Calu3 (cell line): ENCODE measurements at regions not wholly inside any gene's neighbourhood (a gene's known extent, or its start where the extent isn't known, plus 50 kb on each side); places are given as distances from the start of the nearest gene placed in this dataset.

Experiments
- BruUV-seq: library from RNA; stranded (reverse); fragments of 400-500 nt; replicated peaks from 2 replicates; lab custom pipeline; 2021; lab: Mats Ljungman, UMichigan
- CTCF ChIA-PET: fragments of 300-600 bp; sonication (Branson Sonifier 250); formaldehyde crosslinking; loops from one replicate; lab custom pipeline; 2022; ENCODE audit warnings: antibody characterized with exemption; lab: Charles Lee
- DNase-seq: peaks from one replicate; pipeline ENCODE4 v3.0.0; 2022
- H3K27ac Mint-ChIP-seq: one replicate; pipeline ENCODE4 v1.8.0; 2022; ENCODE audit warnings: mixed read lengths; ENCODE audit not compliant: unreplicated experiment
- H3K27me3 Mint-ChIP-seq: one replicate; pipeline ENCODE4 v1.8.0; 2022; ENCODE audit warnings: mixed read lengths; ENCODE audit not compliant: unreplicated experiment
- H3K36me3 Mint-ChIP-seq: one replicate; pipeline ENCODE4 v1.8.0; 2022; ENCODE audit warnings: mild to moderate bottlenecking, moderate library complexity, mixed read lengths; ENCODE audit not compliant: insufficient read depth, unreplicated experiment
- H3K4me1 Mint-ChIP-seq: one replicate; pipeline ENCODE4 v1.8.0; 2022; ENCODE audit warnings: mild to moderate bottlenecking, low read depth, mixed read lengths; ENCODE audit not compliant: unreplicated experiment
- H3K4me3 Mint-ChIP-seq: one replicate; pipeline ENCODE4 v1.8.0; 2022; ENCODE audit warnings: mild to moderate bottlenecking, low read depth, moderate library complexity, mixed read lengths; ENCODE audit not compliant: unreplicated experiment
- H3K9me3 Mint-ChIP-seq: one replicate; pipeline ENCODE4 v1.8.0; 2022; ENCODE audit warnings: low read depth, mixed read lengths; ENCODE audit not compliant: unreplicated experiment
- intact Hi-C: fragments of 100-400 bp; cut with micrococcal nuclease; formaldehyde crosslinking; loops from one replicate; pipeline ENCODE4 v1.10.0; 2022; ENCODE audit not compliant: unreplicated experiment
- TF ChIP-seq, protein P1 (sequence below): fragments of 200-600 bp; IDR thresholded peaks from one replicate; pipeline ENCODE4 v1.8.0; 2022; ENCODE audit warnings: antibody characterized with exemption; ENCODE audit not compliant: unreplicated experiment

GRCh38 chr6:126616866-126617265 is 277.0 kb downstream of the CENPW start:
- CTCF ChIA-PET, result no interaction called here
- H3K27me3 Mint-ChIP-seq, result no peaks in the 10 kb centered on the region
- H3K4me1 Mint-ChIP-seq, result peaks cover 8% of the 10 kb centered on the region
- no TSS peak for BruUV-seq
- H3K9me3 Mint-ChIP-seq, result peaks cover 7% of the 10 kb centered on the region
- no peak for DNase-seq
- TF ChIP-seq, protein P1, sequence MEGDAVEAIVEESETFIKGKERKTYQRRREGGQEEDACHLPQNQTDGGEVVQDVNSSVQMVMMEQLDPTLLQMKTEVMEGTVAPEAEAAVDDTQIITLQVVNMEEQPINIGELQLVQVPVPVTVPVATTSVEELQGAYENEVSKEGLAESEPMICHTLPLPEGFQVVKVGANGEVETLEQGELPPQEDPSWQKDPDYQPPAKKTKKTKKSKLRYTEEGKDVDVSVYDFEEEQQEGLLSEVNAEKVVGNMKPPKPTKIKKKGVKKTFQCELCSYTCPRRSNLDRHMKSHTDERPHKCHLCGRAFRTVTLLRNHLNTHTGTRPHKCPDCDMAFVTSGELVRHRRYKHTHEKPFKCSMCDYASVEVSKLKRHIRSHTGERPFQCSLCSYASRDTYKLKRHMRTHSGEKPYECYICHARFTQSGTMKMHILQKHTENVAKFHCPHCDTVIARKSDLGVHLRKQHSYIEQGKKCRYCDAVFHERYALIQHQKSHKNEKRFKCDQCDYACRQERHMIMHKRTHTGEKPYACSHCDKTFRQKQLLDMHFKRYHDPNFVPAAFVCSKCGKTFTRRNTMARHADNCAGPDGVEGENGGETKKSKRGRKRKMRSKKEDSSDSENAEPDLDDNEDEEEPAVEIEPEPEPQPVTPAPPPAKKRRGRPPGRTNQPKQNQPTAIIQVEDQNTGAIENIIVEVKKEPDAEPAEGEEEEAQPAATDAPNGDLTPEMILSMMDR, result no peak
- H3K4me3 Mint-ChIP-seq, result no peak overlapping the region
- intact Hi-C loops, result no loop called here
- H3K27ac Mint-ChIP-seq, result no peak overlapping the region
- no peaks in the 10 kb centered on the region for H3K36me3 Mint-ChIP-seq

DNA sequence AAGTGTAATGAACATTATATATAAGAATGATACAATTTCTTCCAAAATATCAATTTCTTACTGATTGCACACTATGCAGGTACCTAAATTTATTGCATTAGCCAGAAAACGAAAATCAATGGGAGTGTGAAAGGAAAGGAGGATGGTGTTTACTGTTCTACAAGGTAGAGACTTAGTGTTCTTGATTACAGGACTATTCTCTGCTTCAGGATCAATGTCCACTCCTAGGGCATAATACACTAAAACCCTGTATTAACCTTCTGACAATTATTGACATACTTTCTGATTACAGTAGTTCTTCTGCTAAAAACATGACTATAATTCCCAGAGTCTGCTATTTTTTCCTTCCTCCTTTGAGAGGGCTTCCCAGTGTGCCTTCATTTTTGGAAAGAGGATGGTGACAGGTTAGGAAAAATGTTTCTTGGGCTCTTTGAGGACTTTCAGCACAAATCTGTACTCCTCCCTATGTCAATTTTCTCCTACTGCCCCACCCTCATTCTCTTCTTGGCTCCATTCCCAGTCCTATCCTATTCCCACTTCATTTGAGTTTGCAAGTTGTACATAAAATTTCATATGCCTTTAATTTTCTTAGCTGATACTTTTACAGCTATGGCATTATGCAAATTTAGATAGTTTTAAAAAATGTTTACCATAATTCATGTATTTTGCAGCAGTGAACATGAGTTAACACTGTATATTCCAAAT is 278.9 kb downstream of the CENPW start:
- Mint-ChIP-seq H3K27ac (no peak overlapping the region), H3K4me1 (peaks cover 8% of the 10 kb centered on the region), H3K36me3 (no peaks in the 10 kb centered on the region), H3K9me3 (no peaks in the 10 kb centered on the region), H3K27me3 (no peaks in the 10 kb centered on the region), H3K4me3 (no peak overlapping the region)
- intact Hi-C loops, result no loop called here
- no peak for DNase-seq
- CTCF ChIA-PET, result no interaction called here
- TF ChIP-seq, protein P1, result no peak
- no TSS peak for BruUV-seq

- H3K27ac Mint-ChIP-seq, result no peak overlapping the region
- DNase-seq, result no peak
- H3K9me3 Mint-ChIP-seq, result no peaks in the 10 kb centered on the region
- TF ChIP-seq, protein P1, result no peak
- H3K4me3 Mint-ChIP-seq, result no peak overlapping the region
- intact Hi-C loops, result no loop called here
- peaks cover 8% of the 10 kb centered on the region for H3K4me1 Mint-ChIP-seq
- CTCF ChIA-PET, result no interaction called here
- no TSS peak for BruUV-seq
- H3K27me3 Mint-ChIP-seq, result no peaks in the 10 kb centered on the region
- no peaks in the 10 kb centered on the region for H3K36me3 Mint-ChIP-seq
Measured at GRCh38 chr6:126620719-126621118, 280.8 kb downstream of the CENPW start.

DNA sequence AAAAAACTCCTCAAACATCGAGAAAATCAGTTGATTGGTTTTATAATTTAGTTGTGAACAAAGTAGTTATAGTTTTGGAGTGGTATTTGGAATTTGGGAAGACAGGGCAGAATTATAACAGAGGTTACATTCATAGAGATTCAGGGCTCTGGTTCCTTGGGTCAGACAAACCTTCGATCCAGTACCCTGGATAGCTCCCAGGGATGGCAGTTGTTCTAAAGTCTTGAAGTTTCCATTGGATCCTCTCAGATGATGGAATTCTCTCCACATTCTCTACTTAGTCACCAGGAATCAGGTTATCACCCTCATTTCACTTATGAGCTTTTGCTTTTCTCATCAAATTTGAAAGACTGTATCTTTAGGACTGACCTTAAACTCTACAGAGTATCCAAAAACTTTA is 285.1 kb downstream of the CENPW start:
- H3K27ac Mint-ChIP-seq, result no peak overlapping the region
- no peak for DNase-seq
- H3K9me3 Mint-ChIP-seq, result no peaks in the 10 kb centered on the region
- H3K27me3 Mint-ChIP-seq, result no peaks in the 10 kb centered on the region
- CTCF ChIA-PET, result no interaction called here
- H3K36me3 Mint-ChIP-seq, result no peaks in the 10 kb centered on the region
- intact Hi-C loops, result no loop called here
- H3K4me1 Mint-ChIP-seq, result peaks cover 8% of the 10 kb centered on the region
- no TSS peak for BruUV-seq
- H3K4me3 Mint-ChIP-seq, result no peak overlapping the region
- TF ChIP-seq, protein P1, result no peak
